ENCODE measurements at regions not wholly inside any gene's neighbourhood (a gene's known extent, or its start where the extent isn't known, plus 50 kb on each side); places are given as distances from the start of the nearest gene placed in this dataset.

DNA sequence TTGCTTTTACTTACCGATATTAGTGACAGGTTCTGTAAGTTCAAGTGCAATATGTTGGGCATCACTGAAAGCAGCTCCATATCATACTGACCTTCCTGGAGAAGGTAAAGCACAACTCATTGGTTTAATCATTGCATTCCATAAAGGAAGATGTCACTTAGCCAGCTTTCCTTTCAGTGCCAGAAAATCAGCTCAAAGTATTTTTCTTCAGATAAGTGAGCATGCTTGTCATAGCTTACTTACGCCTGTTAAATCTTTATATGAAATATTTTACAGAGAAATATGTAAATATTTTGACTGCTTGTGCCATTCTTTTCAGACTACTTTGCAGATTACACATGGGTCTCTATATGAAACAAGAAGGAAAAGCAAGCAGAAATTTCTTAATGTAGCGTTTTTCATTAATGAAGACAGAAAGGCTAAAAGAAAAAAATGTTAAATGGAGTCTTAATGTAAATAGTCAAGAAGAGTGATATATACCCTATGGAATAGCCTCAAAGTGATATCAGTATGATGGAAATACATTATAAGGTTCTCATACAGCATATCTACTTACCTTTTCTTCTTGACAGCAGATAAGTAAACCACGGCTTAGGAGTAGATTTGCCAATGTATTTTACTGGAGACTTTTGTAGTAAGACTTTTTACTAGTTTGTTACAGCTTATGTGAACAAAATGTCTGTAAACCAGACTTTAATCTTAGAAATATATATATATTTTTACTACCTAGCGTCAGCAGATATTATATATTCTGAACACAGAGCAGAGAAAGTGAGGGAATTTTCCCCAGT lies 649.7 kb downstream of the METTL15 start:
- peak; percentile 96 for FAIRE-seq
- peak; percentile 93 for DNase-seq (ENCODE audit: low read depth)
- no peaks in the 10 kb centered on the region for H3K9me3 Mint-ChIP-seq (ENCODE audit: unreplicated experiment)

DNA sequence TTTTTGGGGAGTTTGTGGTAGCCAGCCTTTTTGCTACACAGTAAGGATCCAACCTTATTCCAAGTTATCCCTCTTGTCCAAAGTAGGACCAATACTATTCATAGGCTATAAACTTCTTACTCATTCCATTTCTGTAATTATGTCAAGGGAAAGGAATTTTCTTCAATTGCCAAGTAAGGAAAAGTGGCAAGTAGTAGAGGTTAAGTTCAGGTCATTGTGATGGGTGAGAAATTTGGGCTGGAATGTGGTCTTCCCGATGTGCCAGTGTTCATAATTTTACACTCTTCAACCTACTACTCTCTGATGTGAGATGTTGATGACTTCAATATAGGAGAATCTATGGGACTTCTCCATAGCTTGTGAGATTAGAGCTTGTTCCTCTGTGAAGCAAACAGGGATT lies 648.8 kb downstream of the METTL15 start:
- TF ChIP-seq, protein P1, sequence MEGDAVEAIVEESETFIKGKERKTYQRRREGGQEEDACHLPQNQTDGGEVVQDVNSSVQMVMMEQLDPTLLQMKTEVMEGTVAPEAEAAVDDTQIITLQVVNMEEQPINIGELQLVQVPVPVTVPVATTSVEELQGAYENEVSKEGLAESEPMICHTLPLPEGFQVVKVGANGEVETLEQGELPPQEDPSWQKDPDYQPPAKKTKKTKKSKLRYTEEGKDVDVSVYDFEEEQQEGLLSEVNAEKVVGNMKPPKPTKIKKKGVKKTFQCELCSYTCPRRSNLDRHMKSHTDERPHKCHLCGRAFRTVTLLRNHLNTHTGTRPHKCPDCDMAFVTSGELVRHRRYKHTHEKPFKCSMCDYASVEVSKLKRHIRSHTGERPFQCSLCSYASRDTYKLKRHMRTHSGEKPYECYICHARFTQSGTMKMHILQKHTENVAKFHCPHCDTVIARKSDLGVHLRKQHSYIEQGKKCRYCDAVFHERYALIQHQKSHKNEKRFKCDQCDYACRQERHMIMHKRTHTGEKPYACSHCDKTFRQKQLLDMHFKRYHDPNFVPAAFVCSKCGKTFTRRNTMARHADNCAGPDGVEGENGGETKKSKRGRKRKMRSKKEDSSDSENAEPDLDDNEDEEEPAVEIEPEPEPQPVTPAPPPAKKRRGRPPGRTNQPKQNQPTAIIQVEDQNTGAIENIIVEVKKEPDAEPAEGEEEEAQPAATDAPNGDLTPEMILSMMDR (IDR thresholded peaks at IDR 0.05; ENCODE audit: insufficient read depth, low read depth, low read length) = no peak
- no peak for TF ChIP-seq EZH2 (IDR thresholded peaks at IDR 0.05; ENCODE audit: insufficient read depth, low read length)
- FAIRE-seq = peak; percentile 98
- H3K9ac ChIP-seq (ENCODE audit: low read length) = peak overlapping the region; percentile 60
- H3K9me3 Mint-ChIP-seq (ENCODE audit: unreplicated experiment) = no peaks in the 10 kb centered on the region
- no peaks in the 10 kb centered on the region for H3K79me2 ChIP-seq (ENCODE audit: insufficient read depth, low read length)
- H3K9me3 ChIP-seq (ENCODE audit: insufficient read depth, low read depth, low read length) = no peaks in the 10 kb centered on the region
- H3K4me1 Mint-ChIP-seq (ENCODE audit: low read depth, unreplicated experiment) = peaks cover 31% of the 10 kb centered on the region
- H2AFZ ChIP-seq (ENCODE audit: low read depth, low read length) = no peak overlapping the region
- peak overlapping the region; percentile 62 for H3K4me2 ChIP-seq (ENCODE audit: low read length)
- H3K27me3 ChIP-seq (ENCODE audit: insufficient read depth, low read length) = no peaks in the 10 kb centered on the region
- peak overlapping the region; percentile 88 for H3K27ac Mint-ChIP-seq (ENCODE audit: unreplicated experiment)
- no peaks in the 10 kb centered on the region for H4K20me1 ChIP-seq (ENCODE audit: insufficient read depth, low read length)
- no peaks in the 10 kb centered on the region for H3K27me3 Mint-ChIP-seq (ENCODE audit: low read depth, unreplicated experiment)
- peak; percentile 95 for DNase-seq (ENCODE audit: low read depth)
- no peaks in the 10 kb centered on the region for H3K36me3 Mint-ChIP-seq (ENCODE audit: low read depth, unreplicated experiment)
- peaks cover 47% of the 10 kb centered on the region for H3K4me1 ChIP-seq (ENCODE audit: insufficient read depth, low read length)
- peak overlapping the region; percentile 89 for H3K27ac ChIP-seq (ENCODE audit: low read depth, low read length)
- H3K4me3 ChIP-seq (ENCODE audit: insufficient read depth, low read depth, low read length) = no peak overlapping the region
- no peak overlapping the region for H3K4me3 Mint-ChIP-seq (ENCODE audit: unreplicated experiment)
- H3K36me3 ChIP-seq (ENCODE audit: insufficient read depth, low read length) = no peaks in the 10 kb centered on the region

More for the DNA sequence above, 649.7 kb downstream of the METTL15 start:
- no peaks in the 10 kb centered on the region for H3K27me3 ChIP-seq (ENCODE audit: insufficient read depth, low read length)
- Mint-ChIP-seq H3K4me3 (ENCODE audit: unreplicated experiment) (no peak overlapping the region), H3K4me1 (ENCODE audit: low read depth, unreplicated experiment) (peaks cover 31% of the 10 kb centered on the region), H3K27me3 (ENCODE audit: low read depth, unreplicated experiment) (no peaks in the 10 kb centered on the region), H3K27ac (ENCODE audit: unreplicated experiment) (peak overlapping the region; percentile 76), H3K36me3 (ENCODE audit: low read depth, unreplicated experiment) (no peaks in the 10 kb centered on the region)
- H3K4me2 ChIP-seq (ENCODE audit: low read length) = peak overlapping the region; percentile 62
- H3K27ac ChIP-seq (ENCODE audit: low read depth, low read length) = peak overlapping the region; percentile 89
- H3K36me3 ChIP-seq (ENCODE audit: insufficient read depth, low read length) = no peaks in the 10 kb centered on the region
- H3K4me3 ChIP-seq (ENCODE audit: insufficient read depth, low read depth, low read length) = no peak overlapping the region
- H2AFZ ChIP-seq (ENCODE audit: low read depth, low read length) = no peak overlapping the region
- H4K20me1 ChIP-seq (ENCODE audit: insufficient read depth, low read length) = no peaks in the 10 kb centered on the region
- H3K4me1 ChIP-seq (ENCODE audit: insufficient read depth, low read length) = peaks cover 47% of the 10 kb centered on the region
- TF ChIP-seq EZH2 (IDR thresholded peaks at IDR 0.05; ENCODE audit: insufficient read depth, low read length) = no peak
- TF ChIP-seq, protein P1 (IDR thresholded peaks at IDR 0.05; ENCODE audit: insufficient read depth, low read depth, low read length) = no peak
- H3K79me2 ChIP-seq (ENCODE audit: insufficient read depth, low read length) = no peaks in the 10 kb centered on the region
- no peaks in the 10 kb centered on the region for H3K9me3 ChIP-seq (ENCODE audit: insufficient read depth, low read depth, low read length)
- H3K9ac ChIP-seq (ENCODE audit: low read length) = peak overlapping the region; percentile 65

DNA sequence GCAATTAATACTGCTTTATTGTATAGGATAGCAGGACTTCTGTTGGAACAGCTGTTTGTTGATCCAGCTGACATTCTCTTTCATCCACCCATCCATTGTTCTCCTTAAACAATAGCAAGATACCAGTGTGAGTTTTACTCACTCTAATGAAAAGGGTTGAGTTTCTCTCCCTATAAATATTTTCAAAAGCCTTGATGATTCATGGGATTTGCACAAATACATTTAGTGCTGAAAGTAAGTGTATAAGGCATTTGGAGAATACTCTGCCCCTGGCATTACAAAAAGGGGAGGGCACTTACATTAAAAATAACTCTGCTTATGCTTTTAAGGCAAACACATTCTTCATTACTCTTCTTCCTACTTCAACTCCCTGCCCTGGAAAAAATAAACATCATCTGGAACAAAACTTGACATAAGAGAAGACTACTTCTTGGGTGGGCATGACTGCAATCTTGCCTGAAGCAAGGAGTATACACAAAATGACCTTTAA lies 634.9 kb downstream of the METTL15 start:
- H3K4me1 Mint-ChIP-seq (ENCODE audit: low read depth, unreplicated experiment) = peaks cover 8% of the 10 kb centered on the region
- Histone ChIP-seq H3K9ac (ENCODE audit: low read length) (no peak overlapping the region), H3K4me3 (ENCODE audit: insufficient read depth, low read depth, low read length) (no peak overlapping the region), H2AFZ (ENCODE audit: low read depth, low read length) (no peak overlapping the region), H3K4me2 (ENCODE audit: low read length) (no peak overlapping the region), H3K36me3 (ENCODE audit: insufficient read depth, low read length) (no peaks in the 10 kb centered on the region), H3K79me2 (ENCODE audit: insufficient read depth, low read length) (no peaks in the 10 kb centered on the region), H3K27me3 (ENCODE audit: insufficient read depth, low read length) (no peaks in the 10 kb centered on the region), H4K20me1 (ENCODE audit: insufficient read depth, low read length) (no peaks in the 10 kb centered on the region), H3K4me1 (ENCODE audit: insufficient read depth, low read length) (peaks cover 5% of the 10 kb centered on the region), H3K9me3 (ENCODE audit: insufficient read depth, low read depth, low read length) (no peaks in the 10 kb centered on the region), H3K27ac (ENCODE audit: low read depth, low read length) (no peak overlapping the region)
- H3K4me3 Mint-ChIP-seq (ENCODE audit: unreplicated experiment) = no peak overlapping the region
- H3K9me3 Mint-ChIP-seq (ENCODE audit: unreplicated experiment) = no peaks in the 10 kb centered on the region
- H3K27me3 Mint-ChIP-seq (ENCODE audit: low read depth, unreplicated experiment) = no peaks in the 10 kb centered on the region
- FAIRE-seq = peak; percentile 26
- TF ChIP-seq EZH2 (IDR thresholded peaks at IDR 0.05; ENCODE audit: insufficient read depth, low read length) = no peak
- H3K36me3 Mint-ChIP-seq (ENCODE audit: low read depth, unreplicated experiment) = no peaks in the 10 kb centered on the region
- peak; percentile 15 for DNase-seq (ENCODE audit: low read depth)
- no peak overlapping the region for H3K27ac Mint-ChIP-seq (ENCODE audit: unreplicated experiment)
